H9 (cell line): ENCODE measurements at regions not wholly inside any gene's neighbourhood (a gene's known extent, or its start where the extent isn't known, plus 50 kb on each side); places are given as distances from the start of the nearest gene placed in this dataset.

Experiments used
- DNase-seq: peaks from one replicate; pipeline ENCODE4 v3.0.0-alpha.2; 2017
- H2AFZ ChIP-seq: one replicate; pipeline ENCODE4 v1.6.1; 2013; ENCODE audit warnings: mild to moderate bottlenecking, low read length, control low read depth, moderate library complexity
- H2AK5ac ChIP-seq: 2 replicates; pipeline ENCODE4 v1.6.1; 2013; ENCODE audit warnings: low read length, control low read depth, mixed read lengths; ENCODE audit not compliant: insufficient read length
- H2BK120ac ChIP-seq: one replicate; pipeline ENCODE4 v1.6.1; 2013; ENCODE audit warnings: low read depth, mild to moderate bottlenecking, low read length, control low read depth, inconsistent platforms; ENCODE audit not compliant: poor library complexity, severe bottlenecking
- H2BK12ac ChIP-seq: 2 replicates; pipeline ENCODE4 v1.6.1; 2013; ENCODE audit warnings: low read length, control low read depth, mixed read lengths, low read depth; ENCODE audit not compliant: insufficient read length
- H2BK15ac ChIP-seq: 2 replicates; pipeline ENCODE4 v1.6.1; 2013; ENCODE audit warnings: low read depth, low read length, control low read depth
- H2BK20ac ChIP-seq: one replicate; pipeline ENCODE4 v1.6.1; 2013; ENCODE audit warnings: low read depth, mild to moderate bottlenecking, low read length, control low read depth, inconsistent platforms; ENCODE audit not compliant: poor library complexity, severe bottlenecking
- H2BK5ac ChIP-seq: 2 replicates; pipeline ENCODE4 v1.6.1; 2013; ENCODE audit warnings: low read length, control low read depth, mixed read lengths; ENCODE audit not compliant: insufficient read length
- H3K14ac ChIP-seq: 2 replicates; pipeline ENCODE4 v1.6.1; 2013; ENCODE audit warnings: low read length, control low read depth; ENCODE audit not compliant: insufficient read depth
- H3K18ac ChIP-seq: 2 replicates; pipeline ENCODE4 v1.6.1; 2013; ENCODE audit warnings: low read depth, mild to moderate bottlenecking, mixed read lengths, low read length, control low read depth; ENCODE audit not compliant: insufficient read length
- H3K23ac ChIP-seq: 2 replicates; pipeline ENCODE4 v1.6.1; 2013; ENCODE audit warnings: low read length, control low read depth, mixed read lengths, low read depth; ENCODE audit not compliant: insufficient read length
- H3K23me2 ChIP-seq: 2 replicates; pipeline ENCODE4 v1.6.1; 2013; ENCODE audit warnings: low read depth, mild to moderate bottlenecking, mixed read lengths, low read length, control low read depth; ENCODE audit not compliant: insufficient read length, poor library complexity, severe bottlenecking
- H3K27ac ChIP-seq: 2 replicates; pipeline ENCODE4 v1.5.1; 2013; ENCODE audit warnings: low read length, control low read depth, mixed read lengths, low read depth; ENCODE audit not compliant: insufficient read length
- H3K27me3 ChIP-seq: 2 replicates; pipeline ENCODE4 v1.6.1; 2013; ENCODE audit warnings: low read length, control low read depth, inconsistent platforms; ENCODE audit not compliant: insufficient read depth
- H3K4ac ChIP-seq: 2 replicates; pipeline ENCODE4 v1.6.1; 2013; ENCODE audit warnings: low read depth, mild to moderate bottlenecking, control low read depth, inconsistent platforms, low read length, moderate library complexity
- H3K4me1 ChIP-seq: 2 replicates; pipeline ENCODE4 v1.6.1; 2013; ENCODE audit warnings: low read length, control low read depth, inconsistent platforms; ENCODE audit not compliant: insufficient read depth
- H3K4me2 ChIP-seq: 2 replicates; pipeline ENCODE4 v1.6.1; 2013; ENCODE audit warnings: low read length, control low read depth, mixed read lengths; ENCODE audit not compliant: insufficient read length, insufficient read depth
- H3K56ac ChIP-seq: 2 replicates; pipeline ENCODE4 v1.6.1; 2013; ENCODE audit warnings: low read depth, mild to moderate bottlenecking, mixed read lengths, low read length, control low read depth; ENCODE audit not compliant: insufficient read length
- H3K79me1 ChIP-seq: 2 replicates; pipeline ENCODE4 v1.6.1; 2013; ENCODE audit warnings: low read depth, mild to moderate bottlenecking, moderate library complexity, low read length, control low read depth, inconsistent platforms; ENCODE audit not compliant: insufficient read depth, poor library complexity, severe bottlenecking
- H3K79me2 ChIP-seq: 2 replicates; pipeline ENCODE4 v1.6.1; 2013; ENCODE audit warnings: low read length, control low read depth, inconsistent platforms; ENCODE audit not compliant: insufficient read depth
- H3K9ac ChIP-seq: 2 replicates; pipeline ENCODE4 v1.6.1; 2013; ENCODE audit warnings: low read length, control low read depth, mixed read lengths; ENCODE audit not compliant: insufficient read length; ENCODE audit errors: extremely low read depth
- H3K9me3 ChIP-seq: one replicate; pipeline ENCODE4 v1.6.1; 2013; ENCODE audit warnings: low read depth, low read length, inconsistent platforms; ENCODE audit not compliant: control insufficient read depth
- H3T11ph ChIP-seq: one replicate; pipeline ENCODE4 v1.6.1; 2013; ENCODE audit warnings: mild to moderate bottlenecking, low read length, control low read depth, inconsistent platforms
- H4K20me1 ChIP-seq: one replicate; pipeline ENCODE4 v1.6.1; 2013; ENCODE audit not compliant: control insufficient read depth, insufficient read length, insufficient read depth
- H4K5ac ChIP-seq: 2 replicates; pipeline ENCODE4 v1.6.1; 2013; ENCODE audit warnings: low read depth, mild to moderate bottlenecking, mixed read lengths, low read length, control low read depth; ENCODE audit not compliant: insufficient read length
- H4K8ac ChIP-seq: replicated peaks from 2 replicates; pipeline ENCODE4 v1.6.1; 2013; ENCODE audit warnings: low read length, control low read depth, mixed read lengths, low read depth; ENCODE audit not compliant: insufficient read length
- H4K91ac ChIP-seq: 2 replicates; pipeline ENCODE4 v1.6.1; 2013; ENCODE audit warnings: low read depth, mild to moderate bottlenecking, moderate library complexity, mixed read lengths, low read length, control low read depth; ENCODE audit not compliant: insufficient read length
- H3K27ac Mint-ChIP-seq, 3 experiments: 2 replicates in 2 of 3; 3 replicates in 1 of 3; pipeline ENCODE4 v1.8.0; 2020 to 2021; ENCODE audit warnings: mixed read lengths in 3 of 3, mild to moderate bottlenecking in 1 of 3, moderate library complexity in 1 of 3
- H3K27me3 Mint-ChIP-seq: 2 replicates; pipeline ENCODE4 v1.8.0; 2021; ENCODE audit warnings: low read depth, mild to moderate bottlenecking, moderate library complexity, mixed read lengths
- H3K36me3 Mint-ChIP-seq, 3 experiments: 2 replicates in 2 of 3; 3 replicates in 1 of 3; pipeline ENCODE4 v1.8.0; 2020 to 2021; ENCODE audit warnings: low read depth in 3 of 3, mixed read lengths in 3 of 3; ENCODE audit not compliant: insufficient read depth in 1 of 3
- H3K4me1 Mint-ChIP-seq, 2 experiments: 2 replicates each; pipeline ENCODE4 v1.8.0; 2020; ENCODE audit warnings: mixed read lengths in 2 of 2
- H3K4me3 Mint-ChIP-seq, 2 experiments: 2 replicates in 1 of 2; 3 replicates in 1 of 2; pipeline ENCODE4 v1.8.0; 2020 to 2021; ENCODE audit warnings: mild to moderate bottlenecking in 2 of 2, mixed read lengths in 2 of 2, moderate library complexity in 1 of 2
- H3K9me3 Mint-ChIP-seq, 2 experiments: 2 replicates in 1 of 2; 3 replicates in 1 of 2; pipeline ENCODE4 v1.8.0; 2020; ENCODE audit warnings: mild to moderate bottlenecking in 2 of 2, mixed read lengths in 2 of 2, moderate library complexity in 1 of 2
- WGBS: extraction: QIAGEN DNeasy Blood & Tissue Kit; methylation state at CpG from one replicate; pipeline ENCODE4 v1.1.7; 2013; ENCODE audit warnings: missing lambda C conversion rate, low lambda C conversion rate, mixed read lengths; ENCODE audit not compliant: insufficient read length; ENCODE audit errors: extremely low coverage; 5-methylcytosine and 5-hydroxymethylcytosine counted together
- TF ChIP-seq, protein P1 (sequence below): fragments of 200-600 bp; sonication (generic); conservative IDR thresholded peaks from 3 replicates; pipeline ENCODE4 v1.8.0; 2021; ENCODE audit warnings: antibody characterized with exemption, mild to moderate bottlenecking

DNA sequence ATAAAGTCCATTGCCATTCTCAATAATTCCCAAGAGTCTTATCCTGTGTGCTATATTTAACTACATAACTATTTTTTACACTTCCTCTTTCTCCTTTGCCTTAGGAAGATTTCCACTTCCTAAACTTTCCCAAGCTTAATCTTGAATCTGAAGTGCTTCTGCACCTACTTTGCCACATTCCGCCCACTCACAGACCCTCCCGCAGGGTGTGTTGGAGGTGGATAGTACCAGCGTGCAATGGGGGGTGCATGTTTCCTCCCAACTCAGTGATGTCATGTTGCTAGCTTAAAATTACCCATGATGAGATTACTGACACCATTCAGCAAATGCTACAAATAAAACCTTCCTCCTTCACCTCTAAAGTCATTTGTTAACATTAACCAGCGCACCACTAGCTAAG is 460.2 kb downstream of the NR2F1-AS1 start:
- no peaks in the 10 kb centered on the region for H4K20me1 ChIP-seq
- no peaks in the 10 kb centered on the region for H3K79me2 ChIP-seq
- Mint-ChIP-seq H3K27me3 (no peaks in the 10 kb centered on the region; the same call in 1 of the 2 replicates), H3K4me1 (peaks cover 15 to 16% of the 10 kb centered on the region in 2 experiments), H3K27ac (no peak overlapping the region), H3K9me3 (no peaks in the 10 kb centered on the region), H3K4me3 (no peak overlapping the region), H3K36me3 (no peaks in the 10 kb centered on the region)
- TF ChIP-seq, protein P1, sequence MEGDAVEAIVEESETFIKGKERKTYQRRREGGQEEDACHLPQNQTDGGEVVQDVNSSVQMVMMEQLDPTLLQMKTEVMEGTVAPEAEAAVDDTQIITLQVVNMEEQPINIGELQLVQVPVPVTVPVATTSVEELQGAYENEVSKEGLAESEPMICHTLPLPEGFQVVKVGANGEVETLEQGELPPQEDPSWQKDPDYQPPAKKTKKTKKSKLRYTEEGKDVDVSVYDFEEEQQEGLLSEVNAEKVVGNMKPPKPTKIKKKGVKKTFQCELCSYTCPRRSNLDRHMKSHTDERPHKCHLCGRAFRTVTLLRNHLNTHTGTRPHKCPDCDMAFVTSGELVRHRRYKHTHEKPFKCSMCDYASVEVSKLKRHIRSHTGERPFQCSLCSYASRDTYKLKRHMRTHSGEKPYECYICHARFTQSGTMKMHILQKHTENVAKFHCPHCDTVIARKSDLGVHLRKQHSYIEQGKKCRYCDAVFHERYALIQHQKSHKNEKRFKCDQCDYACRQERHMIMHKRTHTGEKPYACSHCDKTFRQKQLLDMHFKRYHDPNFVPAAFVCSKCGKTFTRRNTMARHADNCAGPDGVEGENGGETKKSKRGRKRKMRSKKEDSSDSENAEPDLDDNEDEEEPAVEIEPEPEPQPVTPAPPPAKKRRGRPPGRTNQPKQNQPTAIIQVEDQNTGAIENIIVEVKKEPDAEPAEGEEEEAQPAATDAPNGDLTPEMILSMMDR = no peak
- H3K27me3 ChIP-seq = no peaks in the 10 kb centered on the region
- H3K18ac ChIP-seq = no peak overlapping the region
- no peaks in the 10 kb centered on the region for H3K23me2 ChIP-seq
- no peak overlapping the region for H2BK12ac ChIP-seq
- H4K5ac ChIP-seq = no peak overlapping the region
- no peak overlapping the region for H2BK15ac ChIP-seq
- no peak overlapping the region for H2BK20ac ChIP-seq
- no peak overlapping the region for H2AFZ ChIP-seq
- H3K4me1 ChIP-seq = no peaks in the 10 kb centered on the region
- no peak overlapping the region for H2BK120ac ChIP-seq
- no peak overlapping the region for H3K9ac ChIP-seq
- DNase-seq = no peak
- H4K8ac ChIP-seq = no peak overlapping the region
- H3K4ac ChIP-seq = no peak overlapping the region
- no peak overlapping the region for H3K23ac ChIP-seq
- WGBS = no CpG with 5 or more reads among the region's 4 CpGs
- H3K79me1 ChIP-seq = no peaks in the 10 kb centered on the region
- H2AK5ac ChIP-seq = no peak overlapping the region
- H3K9me3 ChIP-seq = no peaks in the 10 kb centered on the region
- H3T11ph ChIP-seq = no peak overlapping the region
- no peak overlapping the region for H3K4me2 ChIP-seq
- H3K14ac ChIP-seq = no peak overlapping the region
- no peak overlapping the region for H2BK5ac ChIP-seq
- no peak overlapping the region for H3K56ac ChIP-seq
- H3K27ac ChIP-seq = no peak overlapping the region
- H4K91ac ChIP-seq = no peak overlapping the region
